GM18858 (cell line): ENCODE measurements at regions not wholly inside any gene's neighbourhood (a gene's known extent, or its start where the extent isn't known, plus 50 kb on each side); places are given as distances from the start of the nearest gene placed in this dataset.
A peak's percentile ranks its signal among the peaks of the same experiment; 100 is the strongest.

Source experiments
- ATAC-seq: cut with Tn5 transposase; IDR thresholded peaks from one replicate; pipeline ENCODE4 v1.9.1; 2021; ENCODE audit not compliant: unreplicated experiment

- no peak for ATAC-seq
Observed at GRCh38 chr9:104025104-104025503, 69.0 kb upstream of the SMC2 start.

DNA sequence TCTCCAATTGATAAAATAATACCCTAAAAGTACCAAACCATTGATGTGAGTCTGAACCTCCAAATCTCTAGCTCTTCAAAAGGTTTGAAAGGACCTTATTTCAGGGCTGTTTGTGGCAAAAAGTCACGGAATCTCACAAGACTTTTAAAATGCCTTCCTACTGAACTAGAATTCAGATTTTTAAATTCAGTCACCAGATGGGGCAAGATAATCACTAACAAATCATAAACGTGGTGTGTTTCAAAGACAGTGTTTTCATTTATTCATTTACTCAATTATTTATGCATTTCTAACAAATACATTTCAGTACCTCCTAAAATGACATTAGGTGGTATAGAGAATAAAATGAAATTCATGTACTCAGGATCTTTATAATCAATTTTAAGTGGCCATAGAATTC is 68.2 kb upstream of the SMC2 start:
- no peak for ATAC-seq

DNA sequence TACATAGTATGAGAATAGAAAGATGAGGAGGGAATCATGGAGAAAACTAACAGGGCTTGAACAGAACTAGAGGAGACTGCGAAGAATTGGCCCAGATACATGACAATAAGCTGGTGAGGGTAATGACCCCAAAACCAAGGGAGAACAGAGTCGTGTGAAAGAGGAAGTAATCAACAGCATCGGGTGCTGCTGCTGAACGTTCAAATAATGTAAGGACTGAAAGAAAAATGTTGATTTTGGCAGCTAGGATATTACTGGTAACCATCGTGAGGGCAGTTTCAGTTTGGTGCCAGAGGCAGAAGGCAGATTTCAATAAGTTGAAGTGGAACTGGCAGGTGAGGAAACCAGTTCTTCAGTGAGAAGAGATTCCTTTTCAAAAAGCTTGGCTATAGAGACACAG is 66.8 kb upstream of the SMC2 start:
- ATAC-seq, result peak; percentile 79

GRCh38 chr9:104028827-104029226 is 65.3 kb upstream of the SMC2 start:
- ATAC-seq, result peak; percentile 31
